CD4-positive, alpha-beta T cell treated with Interleukin-1 beta for 1 hour (primary cell): ENCODE measurements at regions not wholly inside any gene's neighbourhood (a gene's known extent, or its start where the extent isn't known, plus 50 kb on each side); places are given as distances from the start of the nearest gene placed in this dataset.
A peak's percentile ranks its signal among the peaks of the same experiment; 100 is the strongest.

Experiments used
- DNase-seq, 2 donors: peaks; one replicate each; pipeline ENCODE4 v3.0.0-alpha.2; 2020 to 2022

GRCh38 chr7:115552766-115553165, 477.8 kb downstream of the TFEC start:
- no peak for DNase-seq

- DNase-seq, result no peak
Measured at GRCh38 chr7:115549910-115550309, 480.7 kb downstream of the TFEC start.

- no peak for DNase-seq
Measured at GRCh38 chr7:115548756-115549155, 481.8 kb downstream of the TFEC start.

- DNase-seq, result no peak
Measured at GRCh38 chr7:115546790-115547189, 483.8 kb downstream of the TFEC start.

- DNase-seq, result no peak
Measured at GRCh38 chr7:115533785-115534184, 496.8 kb downstream of the TFEC start.

GRCh38 chr7:115526278-115526677, 504.3 kb downstream of the TFEC start:
- DNase-seq, result no peak

GRCh38 chr7:115522174-115522573, 508.4 kb downstream of the TFEC start:
- DNase-seq, result no peak

- no peak for DNase-seq
Measured at GRCh38 chr7:115516341-115516740, 514.2 kb downstream of the TFEC start.

GRCh38 chr7:115511330-115511729, 519.2 kb downstream of the TFEC start:
- DNase-seq, result no peak

GRCh38 chr7:115505136-115505535, 525.4 kb downstream of the TFEC start:
- no peak for DNase-seq

- no peak for DNase-seq
Measured at GRCh38 chr7:115499956-115500355, 530.6 kb downstream of the TFEC start.

- no peak for DNase-seq
Measured at GRCh38 chr7:115496006-115496405, 534.6 kb downstream of the TFEC start.

- no peak for DNase-seq
Measured at GRCh38 chr7:115494529-115495147, 535.9 kb downstream of the TFEC start.

- DNase-seq, result no peak
Measured at GRCh38 chr7:115493381-115493780, 537.2 kb downstream of the TFEC start.

GRCh38 chr7:115491744-115492380, 538.7 kb downstream of the TFEC start:
- no peak for DNase-seq

GRCh38 chr7:115479448-115479847, 551.1 kb downstream of the TFEC start:
- DNase-seq, result no peak

GRCh38 chr7:115478426-115478825, 552.1 kb downstream of the TFEC start:
- no peak for DNase-seq

- DNase-seq, result no peak
Measured at GRCh38 chr7:115477193-115477651, 553.3 kb downstream of the TFEC start.

- DNase-seq, result no peak
Measured at GRCh38 chr7:115476671-115477181, 553.8 kb downstream of the TFEC start.

GRCh38 chr7:115475761-115476385, 554.0 kb downstream of the MDFIC start:
- DNase-seq, result peak in 1 of 2 donors; percentile 19

- DNase-seq, result no peak
Measured at GRCh38 chr7:115475206-115475605, 553.3 kb downstream of the MDFIC start.

GRCh38 chr7:115474137-115474536, 552.2 kb downstream of the MDFIC start:
- no peak for DNase-seq

- DNase-seq, result no peak
Measured at GRCh38 chr7:115471891-115472290, 550.0 kb downstream of the MDFIC start.
